ENCODE measurements at regions not wholly inside any gene's neighbourhood (a gene's known extent, or its start where the extent isn't known, plus 50 kb on each side); places are given as distances from the start of the nearest gene placed in this dataset.

GRCh38 chr4:20030108-20030507, 221.6 kb upstream of the SLIT2 start:
- Histone ChIP-seq H4K8ac (ENCODE audit: low read length) (no peak overlapping the region), H3K4me2 (ENCODE audit: low read length, poor library complexity, severe bottlenecking) (no peak overlapping the region), H3K36me3 (ENCODE audit: control insufficient read depth in 1 of 2, insufficient read depth in 2 of 2, low read depth in 1 of 2, low read length in 2 of 2) (no peaks in the 10 kb centered on the region), H3K27me3 (ENCODE audit: control insufficient read depth in 1 of 2, insufficient read depth in 1 of 2, low read length in 2 of 2) (no peaks in the 10 kb centered on the region), H3K9ac (ENCODE audit: low read length) (no peak overlapping the region), H2AK5ac (ENCODE audit: low read length, severe bottlenecking) (no peak overlapping the region), H3K18ac (ENCODE audit: low read depth in 1 of 2, low read length in 2 of 2) (no peak overlapping the region), H3K23ac (ENCODE audit: low read length in 2 of 2) (no peak overlapping the region), H4K91ac (ENCODE audit: low read length) (no peak overlapping the region), H3K27ac (ENCODE audit: low read length, poor library complexity, severe bottlenecking) (no peak overlapping the region), H2BK15ac (ENCODE audit: low read depth, poor library complexity, severe bottlenecking) (no peak overlapping the region), H2BK5ac (ENCODE audit: low read depth, low read length, poor library complexity, severe bottlenecking) (no peak overlapping the region), H2AFZ (ENCODE audit: low read depth, low read length) (no peak overlapping the region), H3K4me3 (ENCODE audit: insufficient read depth in 1 of 2, low read depth in 1 of 2, low read length in 2 of 2) (no peak overlapping the region), H2BK120ac (ENCODE audit: low read depth, low read length) (no peak overlapping the region), H3K79me1 (replicated peaks; ENCODE audit: low read length, poor library complexity, severe bottlenecking) (no peaks in the 10 kb centered on the region), H3K4me1 (ENCODE audit: control insufficient read depth, insufficient read depth, low read depth, low read length) (no peaks in the 10 kb centered on the region), H3K14ac (ENCODE audit: low read length in 2 of 2) (no peak overlapping the region), H2BK12ac (ENCODE audit: low read length in 2 of 2) (no peak overlapping the region), H3K9me3 (ENCODE audit: control insufficient read depth, low read length) (no peaks in the 10 kb centered on the region), H3K4ac (ENCODE audit: low read depth in 1 of 2, low read length in 2 of 2) (no peak overlapping the region)
- DNase-seq, result no peak

- H2AFZ ChIP-seq (ENCODE audit: low read depth, low read length), result no peak overlapping the region
- H2BK120ac ChIP-seq (ENCODE audit: low read depth, low read length), result no peak overlapping the region
- no peaks in the 10 kb centered on the region for H3K79me1 ChIP-seq (replicated peaks; ENCODE audit: low read length, poor library complexity, severe bottlenecking)
- H3K4me1 ChIP-seq (ENCODE audit: control insufficient read depth, insufficient read depth, low read depth, low read length), result no peaks in the 10 kb centered on the region
- no peak for DNase-seq
- H2AK5ac ChIP-seq (ENCODE audit: low read length, severe bottlenecking), result no peak overlapping the region
- no peak overlapping the region for H3K9ac ChIP-seq (ENCODE audit: low read length)
- no peaks in the 10 kb centered on the region for H3K36me3 ChIP-seq (ENCODE audit: control insufficient read depth in 1 of 2, insufficient read depth in 2 of 2, low read depth in 1 of 2, low read length in 2 of 2)
- H3K27ac ChIP-seq (ENCODE audit: low read length, poor library complexity, severe bottlenecking), result no peak overlapping the region
- H3K4me2 ChIP-seq (ENCODE audit: low read length, poor library complexity, severe bottlenecking), result no peak overlapping the region
- H2BK15ac ChIP-seq (ENCODE audit: low read depth, poor library complexity, severe bottlenecking), result no peak overlapping the region
- no peak overlapping the region for H3K4ac ChIP-seq (ENCODE audit: low read depth in 1 of 2, low read length in 2 of 2)
- no peak overlapping the region for H2BK5ac ChIP-seq (ENCODE audit: low read depth, low read length, poor library complexity, severe bottlenecking)
- no peak overlapping the region for H4K8ac ChIP-seq (ENCODE audit: low read length)
- no peak overlapping the region for H3K23ac ChIP-seq (ENCODE audit: low read length in 2 of 2)
- H4K91ac ChIP-seq (ENCODE audit: low read length), result no peak overlapping the region
- H3K27me3 ChIP-seq (ENCODE audit: control insufficient read depth in 1 of 2, insufficient read depth in 1 of 2, low read length in 2 of 2), result no peaks in the 10 kb centered on the region
- H3K14ac ChIP-seq (ENCODE audit: low read length in 2 of 2), result no peak overlapping the region
- no peak overlapping the region for H3K18ac ChIP-seq (ENCODE audit: low read depth in 1 of 2, low read length in 2 of 2)
- no peak overlapping the region for H3K4me3 ChIP-seq (ENCODE audit: insufficient read depth in 1 of 2, low read depth in 1 of 2, low read length in 2 of 2)
- 86% methylated on average over 1 of the region's 4 CpGs for WGBS
- no peak overlapping the region for H2BK12ac ChIP-seq (ENCODE audit: low read length in 2 of 2)
- no peaks in the 10 kb centered on the region for H3K9me3 ChIP-seq (ENCODE audit: control insufficient read depth, low read length)
Measured at GRCh38 chr4:20028645-20029044, 223.1 kb upstream of the SLIT2 start.

GRCh38 chr4:20026456-20026855, 225.2 kb upstream of the SLIT2 start:
- no peaks in the 10 kb centered on the region for H3K9me3 ChIP-seq (ENCODE audit: control insufficient read depth, low read length)
- H3K23ac ChIP-seq (ENCODE audit: low read length in 2 of 2), result no peak overlapping the region
- no peak overlapping the region for H3K4ac ChIP-seq (ENCODE audit: low read depth in 1 of 2, low read length in 2 of 2)
- DNase-seq, result no peak
- H3K14ac ChIP-seq (ENCODE audit: low read length in 2 of 2), result no peak overlapping the region
- no peak overlapping the region for H2AFZ ChIP-seq (ENCODE audit: low read depth, low read length)
- H2AK5ac ChIP-seq (ENCODE audit: low read length, severe bottlenecking), result no peak overlapping the region
- no peak overlapping the region for H4K91ac ChIP-seq (ENCODE audit: low read length)
- no peak overlapping the region for H2BK15ac ChIP-seq (ENCODE audit: low read depth, poor library complexity, severe bottlenecking)
- H3K18ac ChIP-seq (ENCODE audit: low read depth in 1 of 2, low read length in 2 of 2), result no peak overlapping the region
- no peaks in the 10 kb centered on the region for H3K4me1 ChIP-seq (ENCODE audit: control insufficient read depth, insufficient read depth, low read depth, low read length)
- H3K4me3 ChIP-seq (ENCODE audit: insufficient read depth in 1 of 2, low read depth in 1 of 2, low read length in 2 of 2), result no peak overlapping the region
- no peak overlapping the region for H2BK12ac ChIP-seq (ENCODE audit: low read length in 2 of 2)
- no peak overlapping the region for H3K27ac ChIP-seq (ENCODE audit: low read length, poor library complexity, severe bottlenecking)
- no peak overlapping the region for H2BK5ac ChIP-seq (ENCODE audit: low read depth, low read length, poor library complexity, severe bottlenecking)
- no peaks in the 10 kb centered on the region for H3K79me1 ChIP-seq (replicated peaks; ENCODE audit: low read length, poor library complexity, severe bottlenecking)
- H2BK120ac ChIP-seq (ENCODE audit: low read depth, low read length), result no peak overlapping the region
- H3K4me2 ChIP-seq (ENCODE audit: low read length, poor library complexity, severe bottlenecking), result no peak overlapping the region
- no peak overlapping the region for H3K9ac ChIP-seq (ENCODE audit: low read length)
- no peak overlapping the region for H4K8ac ChIP-seq (ENCODE audit: low read length)
- H3K36me3 ChIP-seq (ENCODE audit: control insufficient read depth in 1 of 2, insufficient read depth in 2 of 2, low read depth in 1 of 2, low read length in 2 of 2), result no peaks in the 10 kb centered on the region
- WGBS, result 84% methylated on average over 2 of the region's 2 CpGs
- no peaks in the 10 kb centered on the region for H3K27me3 ChIP-seq (ENCODE audit: control insufficient read depth in 1 of 2, insufficient read depth in 1 of 2, low read length in 2 of 2)

- WGBS, result 100% methylated on average over 1 of the region's 2 CpGs
- Histone ChIP-seq H3K4me1 (ENCODE audit: control insufficient read depth, insufficient read depth, low read depth, low read length) (no peaks in the 10 kb centered on the region), H4K91ac (ENCODE audit: low read length) (no peak overlapping the region)
Measured at GRCh38 chr4:20022471-20022870, 229.2 kb upstream of the SLIT2 start.

More at GRCh38 chr4:20022471-20022870, 229.2 kb upstream of the SLIT2 start:
- Histone ChIP-seq H3K27ac (ENCODE audit: low read length, poor library complexity, severe bottlenecking) (no peak overlapping the region), H3K14ac (ENCODE audit: low read length in 2 of 2) (no peak overlapping the region), H2BK15ac (ENCODE audit: low read depth, poor library complexity, severe bottlenecking) (no peak overlapping the region), H3K27me3 (ENCODE audit: control insufficient read depth in 1 of 2, insufficient read depth in 1 of 2, low read length in 2 of 2) (no peaks in the 10 kb centered on the region), H3K18ac (ENCODE audit: low read depth in 1 of 2, low read length in 2 of 2) (no peak overlapping the region), H2BK120ac (ENCODE audit: low read depth, low read length) (no peak overlapping the region), H3K9me3 (ENCODE audit: control insufficient read depth, low read length) (no peaks in the 10 kb centered on the region), H2AK5ac (ENCODE audit: low read length, severe bottlenecking) (no peak overlapping the region), H3K23ac (ENCODE audit: low read length in 2 of 2) (no peak overlapping the region), H3K4me2 (ENCODE audit: low read length, poor library complexity, severe bottlenecking) (no peak overlapping the region), H4K8ac (ENCODE audit: low read length) (no peak overlapping the region), H3K4me3 (ENCODE audit: insufficient read depth in 1 of 2, low read depth in 1 of 2, low read length in 2 of 2) (no peak overlapping the region), H3K79me1 (replicated peaks; ENCODE audit: low read length, poor library complexity, severe bottlenecking) (no peaks in the 10 kb centered on the region), H3K36me3 (ENCODE audit: control insufficient read depth in 1 of 2, insufficient read depth in 2 of 2, low read depth in 1 of 2, low read length in 2 of 2) (no peaks in the 10 kb centered on the region), H3K4ac (ENCODE audit: low read depth in 1 of 2, low read length in 2 of 2) (no peak overlapping the region), H2BK12ac (ENCODE audit: low read length in 2 of 2) (no peak overlapping the region), H2AFZ (ENCODE audit: low read depth, low read length) (no peak overlapping the region), H2BK5ac (ENCODE audit: low read depth, low read length, poor library complexity, severe bottlenecking) (no peak overlapping the region), H3K9ac (ENCODE audit: low read length) (no peak overlapping the region)
- no peak for DNase-seq

Data from mesenchymal stem cell (in vitro differentiated cells and primary cell).